Effector memory CD4-positive, alpha-beta T cell (primary cell): ENCODE measurements at regions not wholly inside any gene's neighbourhood (a gene's known extent, or its start where the extent isn't known, plus 50 kb on each side); places are given as distances from the start of the nearest gene placed in this dataset.

Experiments used
- DNase-seq, 3 donors: peaks; one replicate each; pipeline ENCODE4 v3.0.0-alpha.2; 2020
- H3K27ac ChIP-seq: 2 replicates; pipeline ENCODE4 v1.7.0; 2013; ENCODE audit warnings: mild to moderate bottlenecking, low read length, moderate library complexity; ENCODE audit not compliant: insufficient read depth, poor library complexity, severe bottlenecking
- H3K27me3 ChIP-seq: replicated peaks from 2 replicates; pipeline ENCODE4 v1.7.0; 2013; ENCODE audit warnings: mild to moderate bottlenecking, low read length; ENCODE audit not compliant: insufficient read depth, control insufficient read depth, poor library complexity, severe bottlenecking
- H3K36me3 ChIP-seq: 2 replicates; pipeline ENCODE4 v1.7.0; 2013; ENCODE audit warnings: mild to moderate bottlenecking, low read length, moderate library complexity; ENCODE audit not compliant: control insufficient read depth, insufficient read depth
- H3K4me1 ChIP-seq: 2 replicates; pipeline ENCODE4 v1.7.0; 2013; ENCODE audit warnings: low read length, mild to moderate bottlenecking; ENCODE audit not compliant: control insufficient read depth, insufficient read depth, poor library complexity, severe bottlenecking
- H3K4me3 ChIP-seq: 2 replicates; pipeline ENCODE4 v1.7.0; 2013; ENCODE audit warnings: low read length, low read depth, mild to moderate bottlenecking; ENCODE audit not compliant: insufficient read depth, poor library complexity, severe bottlenecking
- H3K9me3 ChIP-seq: 2 replicates; pipeline ENCODE4 v1.7.0; 2013; ENCODE audit warnings: mild to moderate bottlenecking, low read length, moderate library complexity; ENCODE audit not compliant: control insufficient read depth

GRCh38 chr3:107969994-107970819, 120.6 kb downstream of the CD47 start:
- no peak for DNase-seq
- no peak overlapping the region for H3K27ac ChIP-seq
- no peaks in the 10 kb centered on the region for H3K27me3 ChIP-seq
- H3K9me3 ChIP-seq = no peaks in the 10 kb centered on the region
- H3K4me1 ChIP-seq = peaks cover 8% of the 10 kb centered on the region
- H3K36me3 ChIP-seq = no peaks in the 10 kb centered on the region
- no peak overlapping the region for H3K4me3 ChIP-seq

- no peak overlapping the region for H3K4me3 ChIP-seq
- H3K4me1 ChIP-seq = peaks cover 5% of the 10 kb centered on the region
- H3K27me3 ChIP-seq = no peaks in the 10 kb centered on the region
- DNase-seq = no peak
- H3K36me3 ChIP-seq = no peaks in the 10 kb centered on the region
- no peak overlapping the region for H3K27ac ChIP-seq
- H3K9me3 ChIP-seq = no peaks in the 10 kb centered on the region
Measured at GRCh38 chr3:107969525-107969924, 121.3 kb downstream of the CD47 start.

- no peaks in the 10 kb centered on the region for H3K36me3 ChIP-seq
- no peaks in the 10 kb centered on the region for H3K9me3 ChIP-seq
- no peak for DNase-seq
- H3K27ac ChIP-seq = no peak overlapping the region
- H3K27me3 ChIP-seq = no peaks in the 10 kb centered on the region
- H3K4me1 ChIP-seq = peaks cover 5% of the 10 kb centered on the region
- no peak overlapping the region for H3K4me3 ChIP-seq
Measured at GRCh38 chr3:107966276-107966675, 124.6 kb downstream of the CD47 start.

- H3K9me3 ChIP-seq = no peaks in the 10 kb centered on the region
- H3K27me3 ChIP-seq = no peaks in the 10 kb centered on the region
- H3K36me3 ChIP-seq = no peaks in the 10 kb centered on the region
- DNase-seq = no peak
- H3K4me3 ChIP-seq = no peak overlapping the region
- no peak overlapping the region for H3K27ac ChIP-seq
- H3K4me1 ChIP-seq = peaks cover 3% of the 10 kb centered on the region
Measured at GRCh38 chr3:107965136-107965655, 125.6 kb downstream of the CD47 start.

GRCh38 chr3:107963581-107963980, 127.2 kb downstream of the CD47 start:
- no peaks in the 10 kb centered on the region for H3K9me3 ChIP-seq
- no peaks in the 10 kb centered on the region for H3K4me1 ChIP-seq
- no peaks in the 10 kb centered on the region for H3K36me3 ChIP-seq
- no peak overlapping the region for H3K4me3 ChIP-seq
- DNase-seq = no peak
- no peak overlapping the region for H3K27ac ChIP-seq
- H3K27me3 ChIP-seq = no peaks in the 10 kb centered on the region

GRCh38 chr3:107962946-107963345, 127.9 kb downstream of the CD47 start:
- Histone ChIP-seq H3K27me3 (no peaks in the 10 kb centered on the region), H3K4me3 (no peak overlapping the region), H3K27ac (no peak overlapping the region), H3K36me3 (no peaks in the 10 kb centered on the region), H3K9me3 (no peaks in the 10 kb centered on the region), H3K4me1 (no peaks in the 10 kb centered on the region)
- DNase-seq = no peak

- H3K4me3 ChIP-seq = no peak overlapping the region
- DNase-seq = no peak
- no peaks in the 10 kb centered on the region for H3K27me3 ChIP-seq
- H3K4me1 ChIP-seq = no peaks in the 10 kb centered on the region
- H3K27ac ChIP-seq = no peak overlapping the region
- H3K9me3 ChIP-seq = no peaks in the 10 kb centered on the region
- H3K36me3 ChIP-seq = no peaks in the 10 kb centered on the region
Measured at GRCh38 chr3:107962037-107962436, 128.8 kb downstream of the CD47 start.

- Histone ChIP-seq H3K36me3 (no peaks in the 10 kb centered on the region), H3K4me1 (no peaks in the 10 kb centered on the region), H3K27ac (no peak overlapping the region), H3K9me3 (no peaks in the 10 kb centered on the region), H3K27me3 (no peaks in the 10 kb centered on the region), H3K4me3 (no peak overlapping the region)
- no peak for DNase-seq
Measured at GRCh38 chr3:107959550-107960154, 131.2 kb downstream of the CD47 start.

GRCh38 chr3:107958146-107958545, 132.7 kb downstream of the CD47 start:
- Histone ChIP-seq H3K4me3 (no peak overlapping the region), H3K36me3 (no peaks in the 10 kb centered on the region), H3K27ac (no peak overlapping the region), H3K4me1 (peaks cover 4% of the 10 kb centered on the region), H3K9me3 (no peaks in the 10 kb centered on the region), H3K27me3 (no peaks in the 10 kb centered on the region)
- DNase-seq = no peak
